Adipocyte (in vitro differentiated cells): ENCODE measurements at regions not wholly inside any gene's neighbourhood (a gene's known extent, or its start where the extent isn't known, plus 50 kb on each side); places are given as distances from the start of the nearest gene placed in this dataset.
A peak's percentile ranks its signal among the peaks of the same experiment; 100 is the strongest.

ENCODE experiments used
- DNase-seq: peaks from one replicate; pipeline ENCODE4 v3.0.0-alpha.2; 2015; ENCODE audit warnings: low read depth
- H3K27me3 ChIP-seq: replicated peaks from 2 replicates; pipeline ENCODE4 v1.7.0; 2013; ENCODE audit warnings: mild to moderate bottlenecking, low read length, moderate library complexity; ENCODE audit not compliant: control insufficient read depth, insufficient read depth
- H3K36me3 ChIP-seq: 2 replicates; pipeline ENCODE4 v1.7.0; 2013; ENCODE audit warnings: low read length, mild to moderate bottlenecking, moderate library complexity; ENCODE audit not compliant: control insufficient read depth, insufficient read depth, severe bottlenecking
- H3K4me1 ChIP-seq: 2 replicates; pipeline ENCODE4 v1.7.0; 2013; ENCODE audit warnings: mild to moderate bottlenecking, low read length, moderate library complexity; ENCODE audit not compliant: control insufficient read depth, insufficient read depth
- H3K4me3 ChIP-seq: 2 replicates; pipeline ENCODE4 v1.7.0; 2013; ENCODE audit warnings: mild to moderate bottlenecking, low read length, moderate library complexity
- H3K9ac ChIP-seq: 2 replicates; pipeline ENCODE4 v1.7.0; 2013; ENCODE audit warnings: mild to moderate bottlenecking, low read length, moderate library complexity
- H3K9me3 ChIP-seq: 2 replicates; pipeline ENCODE4 v1.7.0; 2013; ENCODE audit warnings: mild to moderate bottlenecking, low read length, moderate library complexity; ENCODE audit not compliant: control insufficient read depth

GRCh38 chr3:117107946-117108345 is 398.4 kb downstream of the TUSC7 start:
- H3K9me3 ChIP-seq, result no peaks in the 10 kb centered on the region
- H3K4me3 ChIP-seq, result no peak overlapping the region
- H3K27me3 ChIP-seq, result no peaks in the 10 kb centered on the region
- H3K9ac ChIP-seq, result no peak overlapping the region
- H3K4me1 ChIP-seq, result no peaks in the 10 kb centered on the region
- DNase-seq, result no peak
- no peaks in the 10 kb centered on the region for H3K36me3 ChIP-seq

- Histone ChIP-seq H3K9ac (no peak overlapping the region), H3K36me3 (no peaks in the 10 kb centered on the region), H3K4me1 (no peaks in the 10 kb centered on the region), H3K4me3 (no peak overlapping the region), H3K9me3 (no peaks in the 10 kb centered on the region), H3K27me3 (no peaks in the 10 kb centered on the region)
- DNase-seq, result no peak
Measured at GRCh38 chr3:117109178-117109577, 399.6 kb downstream of the TUSC7 start.

- Histone ChIP-seq H3K9ac (no peak overlapping the region), H3K36me3 (no peaks in the 10 kb centered on the region), H3K9me3 (no peaks in the 10 kb centered on the region), H3K27me3 (no peaks in the 10 kb centered on the region), H3K4me3 (no peak overlapping the region), H3K4me1 (peaks cover 9% of the 10 kb centered on the region)
- DNase-seq, result no peak
Measured at GRCh38 chr3:117114517-117115265, 405.1 kb downstream of the TUSC7 start.

GRCh38 chr3:117117188-117117936 is 407.8 kb downstream of the TUSC7 start:
- Histone ChIP-seq H3K36me3 (no peaks in the 10 kb centered on the region), H3K4me3 (no peak overlapping the region), H3K9me3 (no peaks in the 10 kb centered on the region), H3K9ac (no peak overlapping the region), H3K27me3 (no peaks in the 10 kb centered on the region), H3K4me1 (peaks cover 9% of the 10 kb centered on the region)
- no peak for DNase-seq

GRCh38 chr3:117118604-117119003 is 409.0 kb downstream of the TUSC7 start:
- H3K4me3 ChIP-seq, result no peak overlapping the region
- no peaks in the 10 kb centered on the region for H3K9me3 ChIP-seq
- H3K36me3 ChIP-seq, result no peaks in the 10 kb centered on the region
- H3K27me3 ChIP-seq, result no peaks in the 10 kb centered on the region
- no peak overlapping the region for H3K9ac ChIP-seq
- peak; percentile 60 for DNase-seq
- H3K4me1 ChIP-seq, result peaks cover 9% of the 10 kb centered on the region

GRCh38 chr3:117120014-117120413 is 410.4 kb downstream of the TUSC7 start:
- H3K9me3 ChIP-seq, result no peaks in the 10 kb centered on the region
- no peaks in the 10 kb centered on the region for H3K36me3 ChIP-seq
- H3K27me3 ChIP-seq, result no peaks in the 10 kb centered on the region

GRCh38 chr3:117122609-117123008 is 413.0 kb downstream of the TUSC7 start:
- Histone ChIP-seq H3K4me3 (no peak overlapping the region), H3K4me1 (peaks cover 9% of the 10 kb centered on the region), H3K36me3 (no peaks in the 10 kb centered on the region), H3K27me3 (no peaks in the 10 kb centered on the region), H3K9me3 (no peaks in the 10 kb centered on the region), H3K9ac (no peak overlapping the region)
- DNase-seq, result no peak

More at GRCh38 chr3:117120014-117120413, 410.4 kb downstream of the TUSC7 start:
- no peak overlapping the region for H3K4me3 ChIP-seq
- no peak overlapping the region for H3K9ac ChIP-seq
- H3K4me1 ChIP-seq, result peaks cover 9% of the 10 kb centered on the region
- DNase-seq, result no peak

GRCh38 chr3:117126460-117126859 is 416.9 kb downstream of the TUSC7 start:
- H3K4me3 ChIP-seq, result no peak overlapping the region
- no peaks in the 10 kb centered on the region for H3K27me3 ChIP-seq
- no peak overlapping the region for H3K9ac ChIP-seq
- H3K36me3 ChIP-seq, result no peaks in the 10 kb centered on the region
- peaks cover 6% of the 10 kb centered on the region for H3K4me1 ChIP-seq
- no peak for DNase-seq
- H3K9me3 ChIP-seq, result no peaks in the 10 kb centered on the region

- H3K4me3 ChIP-seq, result no peak overlapping the region
- no peak for DNase-seq
Measured at GRCh38 chr3:117126946-117127546, 417.5 kb downstream of the TUSC7 start.

GRCh38 chr3:117128133-117128532 is 418.6 kb downstream of the TUSC7 start:
- H3K9ac ChIP-seq, result no peak overlapping the region
- no peaks in the 10 kb centered on the region for H3K36me3 ChIP-seq
- peaks cover 15% of the 10 kb centered on the region for H3K4me1 ChIP-seq
- H3K27me3 ChIP-seq, result no peaks in the 10 kb centered on the region
- H3K9me3 ChIP-seq, result no peaks in the 10 kb centered on the region
- DNase-seq, result no peak
- H3K4me3 ChIP-seq, result no peak overlapping the region

More at GRCh38 chr3:117126946-117127546, 417.5 kb downstream of the TUSC7 start:
- peaks cover 7% of the 10 kb centered on the region for H3K4me1 ChIP-seq
- no peaks in the 10 kb centered on the region for H3K36me3 ChIP-seq
- H3K27me3 ChIP-seq, result no peaks in the 10 kb centered on the region
- H3K9me3 ChIP-seq, result no peaks in the 10 kb centered on the region
- H3K9ac ChIP-seq, result no peak overlapping the region

- DNase-seq, result no peak
- no peaks in the 10 kb centered on the region for H3K36me3 ChIP-seq
- H3K4me1 ChIP-seq, result peaks cover 21% of the 10 kb centered on the region
- H3K27me3 ChIP-seq, result no peaks in the 10 kb centered on the region
- no peak overlapping the region for H3K4me3 ChIP-seq
- no peak overlapping the region for H3K9ac ChIP-seq
- H3K9me3 ChIP-seq, result no peaks in the 10 kb centered on the region
Measured at GRCh38 chr3:117128872-117129271, 419.3 kb downstream of the TUSC7 start.
